IPS-NIHi7 (cell line): ENCODE measurements at regions not wholly inside any gene's neighbourhood (a gene's known extent, or its start where the extent isn't known, plus 50 kb on each side); places are given as distances from the start of the nearest gene placed in this dataset.
"Not testable (repeated sequence)": the region's sequence is repeated elsewhere in the genome, so short reads cannot be mapped to it uniquely, and the experiment has no call there.

Experiments used
- DNase-seq: peaks from one replicate; pipeline ENCODE4 v3.0.0; 2012; ENCODE audit warnings: mixed read lengths; ENCODE audit errors: extremely low spot score

- peak; percentile 47 for DNase-seq
Measured at GRCh38 chr3:75435794-75436400, 228.2 kb upstream of the FRG2C start.

- DNase-seq = not testable (repeated sequence)
Measured at GRCh38 chr3:75440986-75441385, 223.1 kb upstream of the FRG2C start.

DNA sequence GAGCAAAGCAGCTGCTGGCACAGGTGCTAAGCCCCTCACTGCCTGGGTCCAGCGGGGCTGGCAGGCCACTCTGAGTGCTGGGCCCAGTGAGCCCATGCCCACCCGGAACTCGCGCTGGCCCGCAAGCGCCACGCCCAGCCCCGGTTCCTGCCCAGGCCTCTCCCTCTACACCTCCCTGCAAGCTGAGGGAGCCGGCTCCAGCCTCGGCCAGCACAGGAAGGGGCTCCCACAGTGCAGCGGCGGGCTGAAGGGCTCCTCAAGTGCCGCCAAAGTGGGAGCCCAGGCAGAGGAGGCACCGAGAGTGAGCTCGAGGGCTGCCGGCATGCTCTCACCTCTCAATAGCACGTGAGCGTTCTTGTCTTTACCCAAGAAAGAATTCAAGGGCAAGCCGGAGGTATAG lies 219.5 kb upstream of the FRG2C start:
- DNase-seq = not testable (repeated sequence)

- not testable (repeated sequence) for DNase-seq
Measured at GRCh38 chr3:75445234-75445633, 218.9 kb upstream of the FRG2C start.

GRCh38 chr3:75446948-75447347 lies 217.2 kb upstream of the FRG2C start:
- DNase-seq = not testable (repeated sequence)

DNA sequence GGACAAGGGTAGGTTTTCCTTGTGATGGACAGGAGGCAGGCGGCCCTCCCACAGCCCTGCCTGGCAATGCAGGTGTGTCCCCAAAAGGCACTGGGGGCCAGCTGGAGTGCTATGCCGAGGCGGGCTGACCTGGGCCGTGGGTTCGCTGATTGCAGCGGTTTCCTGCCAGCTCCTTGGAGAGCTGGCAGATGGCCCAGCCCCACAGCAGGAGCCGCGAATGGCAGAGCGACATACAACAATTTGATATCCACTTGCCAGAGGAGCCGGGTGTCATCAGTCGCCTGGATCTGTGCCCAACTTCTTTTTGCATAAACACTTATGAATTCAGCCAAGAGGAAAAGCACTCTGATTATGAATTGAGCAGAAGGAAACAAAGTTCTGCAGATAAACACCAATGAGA lies 210.8 kb upstream of the FRG2C start:
- DNase-seq = not testable (repeated sequence)

DNA sequence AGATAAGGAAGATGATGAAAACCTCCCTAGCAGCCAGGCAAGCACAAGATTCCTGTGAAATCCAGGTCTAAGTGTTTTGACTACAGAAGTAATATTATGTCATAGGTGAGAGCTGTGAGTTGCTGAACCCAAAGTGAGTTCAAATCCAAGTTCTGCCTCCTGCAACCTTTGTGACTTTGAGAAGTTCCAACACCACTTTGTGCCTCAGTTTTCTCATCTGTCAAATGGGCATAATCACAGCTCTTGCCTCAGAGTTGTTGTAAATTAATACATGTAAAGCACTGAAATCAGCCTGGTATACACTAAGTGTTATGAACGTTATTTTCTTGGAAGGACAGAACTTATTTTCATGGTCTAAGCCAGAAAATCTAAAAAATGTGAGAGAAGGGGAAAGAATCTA lies 210.3 kb upstream of the FRG2C start:
- DNase-seq = not testable (repeated sequence)

GRCh38 chr3:75474530-75474929 lies 189.6 kb upstream of the FRG2C start:
- DNase-seq = not testable (repeated sequence)

DNA sequence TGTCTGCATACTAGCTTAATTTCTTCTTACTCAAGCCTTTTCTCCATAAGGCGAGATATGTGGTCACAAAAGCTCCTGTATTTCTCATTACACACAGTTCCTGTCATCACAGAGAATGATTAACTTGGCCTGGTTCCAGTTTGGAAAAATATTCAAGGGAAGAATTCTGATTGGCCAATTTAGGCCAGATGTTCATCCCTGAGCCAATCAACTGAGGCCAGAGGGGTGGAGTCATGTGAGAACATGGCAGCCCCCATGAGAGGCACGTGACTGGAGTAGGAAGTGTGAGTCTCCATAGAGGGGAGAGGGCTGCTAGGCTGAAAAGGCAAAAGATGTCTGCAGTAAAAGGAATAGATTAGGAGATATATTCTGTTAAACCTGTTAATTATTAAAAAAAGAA lies 167.5 kb upstream of the FRG2C start:
- DNase-seq = not testable (repeated sequence)

DNA sequence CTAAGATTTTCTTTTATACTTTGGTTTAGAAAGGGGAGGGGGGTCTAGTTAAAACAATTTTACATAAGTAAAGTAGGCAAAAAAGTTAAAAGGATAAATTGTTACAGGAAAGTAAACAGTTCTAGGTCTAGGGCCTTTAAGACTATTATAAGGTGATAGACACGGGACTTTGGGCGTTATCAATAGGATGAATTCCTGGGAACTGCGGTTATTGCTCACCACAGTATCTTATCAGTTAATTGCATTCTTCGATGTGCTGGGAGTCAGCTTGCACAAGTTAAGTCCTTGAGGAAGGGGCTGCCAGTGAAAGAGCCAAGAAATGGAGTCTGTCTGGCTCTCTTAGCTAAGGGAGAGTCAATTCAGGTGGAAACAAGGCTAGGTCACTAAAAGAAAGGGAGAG lies 163.8 kb upstream of the FRG2C start:
- DNase-seq = not testable (repeated sequence)

DNA sequence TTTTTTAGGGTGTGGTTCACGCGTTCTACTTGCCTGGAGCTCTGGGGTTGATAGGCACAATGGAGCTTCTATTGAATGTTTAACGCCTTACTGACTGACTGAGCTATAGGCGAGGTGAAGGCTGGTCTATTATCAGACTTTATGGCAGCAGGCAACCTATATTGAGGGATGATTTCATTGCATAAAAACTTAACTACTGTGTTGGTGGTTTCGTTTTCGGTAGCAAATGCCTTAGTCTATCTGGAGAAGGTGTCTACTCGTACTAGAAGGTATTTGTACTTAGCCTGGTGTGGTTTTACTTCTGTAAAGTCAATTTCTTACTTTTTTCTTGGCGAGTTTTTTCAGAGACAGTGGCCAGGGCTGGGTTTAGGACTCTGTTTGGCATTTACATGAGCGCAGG lies 162.0 kb upstream of the FRG2C start:
- DNase-seq = not testable (repeated sequence)

GRCh38 chr3:75502769-75503756 lies 161.1 kb upstream of the FRG2C start:
- DNase-seq = peak; percentile 27

- DNase-seq = no peak
Measured at GRCh38 chr3:75506603-75507002, 157.5 kb upstream of the FRG2C start.

DNA sequence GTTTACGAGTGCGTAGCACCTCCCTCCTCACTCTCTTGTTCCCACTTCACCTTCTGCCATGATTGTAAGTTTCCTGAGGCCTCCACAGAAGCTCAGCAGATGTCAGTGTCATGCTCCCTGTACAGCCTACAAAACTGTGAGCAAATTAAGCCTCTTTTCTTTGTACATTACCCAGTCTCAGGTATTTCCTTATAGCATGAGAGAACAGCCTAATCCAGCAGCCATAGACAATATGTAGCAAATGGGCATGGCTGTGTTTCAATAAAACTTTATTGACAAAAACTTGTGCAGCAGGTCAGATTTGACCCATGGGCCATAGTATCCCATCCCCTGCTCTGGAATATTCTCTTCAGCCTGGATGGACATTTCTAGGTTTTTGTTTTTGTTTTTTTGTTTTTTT lies 156.2 kb upstream of the FRG2C start:
- not testable (repeated sequence) for DNase-seq

DNA sequence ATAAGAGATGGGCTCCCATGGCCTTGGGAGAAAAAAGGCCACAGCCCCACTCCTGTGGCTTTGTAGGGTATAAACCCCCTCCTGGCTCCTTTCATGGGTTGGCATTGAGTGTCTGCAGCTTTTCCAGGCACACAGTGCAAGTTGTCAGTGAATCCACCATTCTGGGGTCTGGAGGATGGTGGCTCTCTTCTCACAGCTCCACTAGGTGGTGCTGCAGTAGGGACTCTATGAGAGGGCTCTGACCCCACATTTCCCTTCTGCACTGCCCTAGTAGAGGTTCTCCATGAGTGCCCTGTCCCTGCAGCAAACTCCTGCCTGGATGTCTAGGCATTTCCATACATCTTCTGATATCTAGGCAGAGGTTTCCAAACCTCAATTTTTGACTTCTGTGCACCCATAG lies 136.5 kb upstream of the FRG2C start:
- DNase-seq = not testable (repeated sequence)

- DNase-seq = peak; percentile 36
Measured at GRCh38 chr3:75552095-75552494, 112.0 kb upstream of the FRG2C start.

DNA sequence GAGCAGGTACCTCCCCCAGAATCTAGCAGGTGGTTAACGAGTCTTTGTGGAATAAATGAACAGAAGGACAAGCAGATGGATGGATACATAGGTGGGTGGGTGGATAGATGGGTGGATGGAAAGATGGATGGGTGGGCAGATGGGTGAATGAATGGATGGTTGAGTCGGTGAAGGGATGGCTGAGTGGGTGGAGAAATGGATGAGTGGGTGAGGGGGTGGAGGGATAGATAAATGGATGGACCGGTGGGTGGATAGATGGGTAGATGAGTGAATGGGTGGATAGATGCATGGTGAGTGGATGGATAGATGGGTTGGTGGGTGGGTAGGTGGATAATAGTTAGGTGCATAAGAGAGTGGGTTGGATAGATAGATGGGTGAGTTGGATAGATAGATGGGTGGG lies 99.7 kb upstream of the FRG2C start:
- not testable (repeated sequence) for DNase-seq

- not testable (repeated sequence) for DNase-seq
Measured at GRCh38 chr3:75572303-75572702, 91.8 kb upstream of the FRG2C start.

DNA sequence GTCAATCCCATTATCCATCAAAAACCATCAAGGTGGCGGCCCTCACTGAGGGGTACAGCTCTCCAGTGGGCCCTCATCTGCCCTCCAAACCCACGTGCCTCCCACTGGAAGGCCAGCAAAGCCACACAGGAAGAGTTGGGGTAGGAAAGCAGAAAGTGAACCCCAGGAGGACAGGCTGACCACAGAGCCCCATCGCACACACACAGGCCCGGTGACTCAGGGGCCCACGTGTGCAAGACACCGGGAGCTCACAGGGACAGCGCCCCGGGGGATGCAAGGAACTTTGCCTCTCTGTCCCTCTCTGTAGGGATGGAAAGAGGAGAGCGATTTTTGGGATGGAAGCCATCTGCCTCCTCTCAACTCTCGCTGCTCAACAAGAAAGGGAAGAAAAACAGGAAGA lies 85.0 kb upstream of the FRG2C start:
- not testable (repeated sequence) for DNase-seq

GRCh38 chr3:75579536-75579935 lies 84.6 kb upstream of the FRG2C start:
- DNase-seq = not testable (repeated sequence)

GRCh38 chr3:75579981-75580782 lies 83.9 kb upstream of the FRG2C start:
- peak; percentile 58 for DNase-seq

GRCh38 chr3:75582536-75582935 lies 81.6 kb upstream of the FRG2C start:
- not testable (repeated sequence) for DNase-seq
